Testis (tissue), 2 donors: ENCODE measurements at regions not wholly inside any gene's neighbourhood (a gene's known extent, or its start where the extent isn't known, plus 50 kb on each side); places are given as distances from the start of the nearest gene placed in this dataset.

Source experiments
- POLR2A ChIP-seq: fragments of 450-650 bp; IDR thresholded peaks from one replicate; pipeline ENCODE4 v1.6.1; 2017; ENCODE audit warnings: antibody characterized with exemption, mild to moderate bottlenecking, moderate library complexity
- TF ChIP-seq, protein P1 (sequence below), 3 experiments: fragments of 450-650 bp in 2 of 3; fragments of 200-600 bp in 1 of 3; sonication (generic) in 1 of 3; IDR thresholded peaks; one replicate each; pipeline ENCODE4 v1.5.1; 2016 to 2019; ENCODE audit warnings: antibody characterized with exemption in 3 of 3, mild to moderate bottlenecking in 2 of 3, moderate library complexity in 1 of 3

DNA sequence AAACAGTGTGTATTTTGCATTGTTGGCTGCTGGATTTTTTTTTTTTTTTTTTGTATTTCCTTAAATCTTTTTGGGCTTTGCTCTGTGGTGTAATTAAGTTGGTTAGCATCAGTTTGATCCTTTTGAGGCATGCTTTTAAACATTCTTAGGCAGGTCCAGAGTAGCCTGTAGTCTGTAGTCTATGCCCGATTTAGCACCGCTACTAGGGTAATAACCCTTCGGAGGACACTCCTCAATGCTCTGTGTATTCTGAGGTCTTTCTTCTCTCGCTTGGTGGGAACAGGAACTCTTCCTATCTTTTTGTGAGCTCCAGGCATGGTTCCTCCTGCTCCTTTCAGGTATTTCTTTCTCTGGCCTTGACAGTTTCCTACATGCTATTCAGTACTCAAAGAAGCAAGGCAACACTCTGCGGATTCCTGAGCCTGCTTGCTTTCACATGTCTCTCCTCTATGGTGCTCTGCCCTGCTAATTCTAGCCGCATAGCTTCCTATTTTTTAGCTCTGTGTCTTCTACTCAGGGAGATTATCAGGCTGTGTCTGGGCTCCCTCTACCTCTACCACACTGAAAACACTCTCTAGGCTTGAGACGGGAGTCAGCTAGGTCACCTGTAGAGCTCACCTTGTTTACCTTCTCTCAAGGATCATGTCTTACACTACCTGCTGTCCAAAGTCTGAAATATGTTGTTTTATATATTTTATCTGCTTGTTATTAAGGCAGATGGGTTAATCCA is 195.1 kb downstream of the NDFIP2 start:
- TF ChIP-seq, protein P1, sequence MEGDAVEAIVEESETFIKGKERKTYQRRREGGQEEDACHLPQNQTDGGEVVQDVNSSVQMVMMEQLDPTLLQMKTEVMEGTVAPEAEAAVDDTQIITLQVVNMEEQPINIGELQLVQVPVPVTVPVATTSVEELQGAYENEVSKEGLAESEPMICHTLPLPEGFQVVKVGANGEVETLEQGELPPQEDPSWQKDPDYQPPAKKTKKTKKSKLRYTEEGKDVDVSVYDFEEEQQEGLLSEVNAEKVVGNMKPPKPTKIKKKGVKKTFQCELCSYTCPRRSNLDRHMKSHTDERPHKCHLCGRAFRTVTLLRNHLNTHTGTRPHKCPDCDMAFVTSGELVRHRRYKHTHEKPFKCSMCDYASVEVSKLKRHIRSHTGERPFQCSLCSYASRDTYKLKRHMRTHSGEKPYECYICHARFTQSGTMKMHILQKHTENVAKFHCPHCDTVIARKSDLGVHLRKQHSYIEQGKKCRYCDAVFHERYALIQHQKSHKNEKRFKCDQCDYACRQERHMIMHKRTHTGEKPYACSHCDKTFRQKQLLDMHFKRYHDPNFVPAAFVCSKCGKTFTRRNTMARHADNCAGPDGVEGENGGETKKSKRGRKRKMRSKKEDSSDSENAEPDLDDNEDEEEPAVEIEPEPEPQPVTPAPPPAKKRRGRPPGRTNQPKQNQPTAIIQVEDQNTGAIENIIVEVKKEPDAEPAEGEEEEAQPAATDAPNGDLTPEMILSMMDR (IDR thresholded peaks at IDR 0.05), result no peak
- TF ChIP-seq POLR2A, result no peak
